ENCODE measurements at regions not wholly inside any gene's neighbourhood (a gene's known extent, or its start where the extent isn't known, plus 50 kb on each side); places are given as distances from the start of the nearest gene placed in this dataset.

GRCh38 chr5:45189042-45189441 is 380.3 kb downstream of the MRPS30 start:
- Mint-ChIP-seq H3K27me3 (ENCODE audit: low read depth) (no peaks in the 10 kb centered on the region), H3K27ac (no peak overlapping the region), H3K4me3 (no peak overlapping the region), H3K4me1 (no peaks in the 10 kb centered on the region), H3K36me3 (no peaks in the 10 kb centered on the region), H3K9me3 (no peaks in the 10 kb centered on the region)
- no peak for DNase-seq (ENCODE audit: low spot score in 2 of 2, unreplicated experiment in 2 of 2)
- no peak for TF ChIP-seq CTCF (IDR thresholded peaks at IDR 0.05; ENCODE audit: unreplicated experiment)

- Mint-ChIP-seq H3K4me3 (no peak overlapping the region), H3K9me3 (no peaks in the 10 kb centered on the region), H3K27ac (no peak overlapping the region), H3K36me3 (no peaks in the 10 kb centered on the region), H3K27me3 (ENCODE audit: low read depth) (no peaks in the 10 kb centered on the region), H3K4me1 (no peaks in the 10 kb centered on the region)
- TF ChIP-seq CTCF (IDR thresholded peaks at IDR 0.05; ENCODE audit: unreplicated experiment): no peak
- DNase-seq (ENCODE audit: low spot score in 2 of 2, unreplicated experiment in 2 of 2): no peak
Observed at GRCh38 chr5:45189481-45189880, 380.7 kb downstream of the MRPS30 start.

GRCh38 chr5:45195026-45195425 is 386.3 kb downstream of the MRPS30 start:
- no peak for TF ChIP-seq CTCF (IDR thresholded peaks at IDR 0.05; ENCODE audit: unreplicated experiment)
- H3K27ac Mint-ChIP-seq: no peak overlapping the region
- H3K27me3 Mint-ChIP-seq (ENCODE audit: low read depth): no peaks in the 10 kb centered on the region
- no peaks in the 10 kb centered on the region for H3K4me1 Mint-ChIP-seq
- no peak for DNase-seq (ENCODE audit: low spot score in 2 of 2, unreplicated experiment in 2 of 2)
- H3K4me3 Mint-ChIP-seq: no peak overlapping the region
- no peaks in the 10 kb centered on the region for H3K36me3 Mint-ChIP-seq
- no peaks in the 10 kb centered on the region for H3K9me3 Mint-ChIP-seq
